ENCODE measurements at regions not wholly inside any gene's neighbourhood (a gene's known extent, or its start where the extent isn't known, plus 50 kb on each side); places are given as distances from the start of the nearest gene placed in this dataset.
"Not testable (repeated sequence)": the region's sequence is repeated elsewhere in the genome, so short reads cannot be mapped to it uniquely, and the experiment has no call there.

GRCh38 chr3:109480014-109480413 lies 142.7 kb upstream of the DPPA4 start:
- intact Hi-C loops (cut with micrococcal nuclease): no loop called here
- CTCF ChIA-PET: no interaction called here

DNA sequence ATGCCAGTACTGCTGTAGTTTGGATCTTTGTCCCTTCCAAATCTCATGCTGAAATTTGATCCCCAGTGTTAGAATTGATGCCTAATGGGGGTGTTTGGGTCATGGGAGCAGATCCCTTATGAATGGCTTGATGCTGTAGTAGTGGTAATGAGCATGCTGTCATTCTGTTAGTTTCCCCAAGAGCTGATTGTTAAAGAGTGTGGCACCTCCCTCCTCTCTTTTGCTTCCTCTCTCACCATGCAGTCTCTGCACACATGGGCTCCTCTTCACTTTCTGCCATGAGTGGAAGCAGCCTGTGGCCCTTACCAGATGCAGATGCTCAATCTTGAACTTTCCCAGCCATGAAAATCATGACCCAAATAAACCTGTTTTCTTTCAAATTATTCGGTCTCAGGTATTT lies 141.3 kb upstream of the DPPA4 start:
- DNase-seq: no peak
- H3K27ac Mint-ChIP-seq: no peak overlapping the region
- intact Hi-C loops (cut with micrococcal nuclease): no loop called here
- H3K27me3 Mint-ChIP-seq (ENCODE audit: low read depth): peaks cover 2% of the 10 kb centered on the region
- CTCF ChIA-PET: no interaction called here
- H3K4me1 Mint-ChIP-seq (ENCODE audit: low read depth): no peaks in the 10 kb centered on the region
- H3K9me3 Mint-ChIP-seq: peaks cover 2% of the 10 kb centered on the region
- no peaks in the 10 kb centered on the region for H3K36me3 Mint-ChIP-seq (ENCODE audit: low read depth)
- H3K4me3 Mint-ChIP-seq: no peak overlapping the region

More at GRCh38 chr3:109480014-109480413, 142.7 kb upstream of the DPPA4 start:
- DNase-seq: no peak
- Mint-ChIP-seq H3K27ac (no peak overlapping the region), H3K9me3 (no peaks in the 10 kb centered on the region), H3K4me3 (no peak overlapping the region), H3K36me3 (ENCODE audit: low read depth) (no peaks in the 10 kb centered on the region), H3K27me3 (ENCODE audit: low read depth) (peaks cover 2% of the 10 kb centered on the region), H3K4me1 (ENCODE audit: low read depth) (no peaks in the 10 kb centered on the region)

GRCh38 chr3:109460961-109461360 lies 123.6 kb upstream of the DPPA4 start:
- Mint-ChIP-seq H3K9me3 (peaks cover 3% of the 10 kb centered on the region), H3K4me3 (no peak overlapping the region), H3K36me3 (ENCODE audit: low read depth) (no peaks in the 10 kb centered on the region), H3K27ac (no peak overlapping the region), H3K27me3 (ENCODE audit: low read depth) (peaks cover 8% of the 10 kb centered on the region), H3K4me1 (ENCODE audit: low read depth) (no peaks in the 10 kb centered on the region)
- intact Hi-C loops (cut with micrococcal nuclease): no loop called here
- no peak for DNase-seq
- CTCF ChIA-PET: no interaction called here

DNA sequence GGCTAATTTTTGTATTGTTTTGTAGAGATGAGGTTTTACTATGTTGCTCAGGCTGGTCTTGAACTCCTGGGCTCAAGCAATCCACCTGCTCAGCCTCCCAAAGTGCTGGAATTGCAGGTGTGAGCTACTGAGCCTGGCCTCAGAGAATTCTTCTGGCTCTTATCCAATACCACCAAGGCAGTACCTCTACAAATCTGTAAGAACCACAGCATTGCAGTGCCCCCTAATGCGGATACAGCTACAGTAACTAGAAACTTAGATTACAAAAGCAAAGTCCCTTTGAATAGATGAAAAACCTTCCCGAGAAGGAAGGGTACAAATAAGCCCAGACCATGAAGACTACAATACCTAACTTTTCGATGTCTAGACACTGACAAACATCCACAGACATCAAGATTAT lies 107.9 kb upstream of the DPPA4 start:
- CTCF ChIA-PET: no interaction called here
- Mint-ChIP-seq H3K36me3 (ENCODE audit: low read depth) (no peaks in the 10 kb centered on the region), H3K4me3 (no peak overlapping the region), H3K9me3 (peaks cover 12% of the 10 kb centered on the region), H3K27ac (no peak overlapping the region), H3K27me3 (ENCODE audit: low read depth) (no peaks in the 10 kb centered on the region), H3K4me1 (ENCODE audit: low read depth) (no peaks in the 10 kb centered on the region)
- intact Hi-C loops (cut with micrococcal nuclease): no loop called here
- DNase-seq: no peak

GRCh38 chr3:109442531-109442930 lies 105.2 kb upstream of the DPPA4 start:
- intact Hi-C loops (cut with micrococcal nuclease): no loop called here
- DNase-seq: no peak
- Mint-ChIP-seq H3K9me3 (peaks cover 12% of the 10 kb centered on the region), H3K4me1 (ENCODE audit: low read depth) (no peaks in the 10 kb centered on the region), H3K27me3 (ENCODE audit: low read depth) (no peaks in the 10 kb centered on the region), H3K27ac (no peak overlapping the region), H3K4me3 (no peak overlapping the region), H3K36me3 (ENCODE audit: low read depth) (no peaks in the 10 kb centered on the region)
- CTCF ChIA-PET: no interaction called here

- CTCF ChIA-PET: no interaction called here
- DNase-seq: no peak
- H3K27ac Mint-ChIP-seq: no peak overlapping the region
- no peaks in the 10 kb centered on the region for H3K9me3 Mint-ChIP-seq
- H3K4me1 Mint-ChIP-seq (ENCODE audit: low read depth): no peaks in the 10 kb centered on the region
- H3K27me3 Mint-ChIP-seq (ENCODE audit: low read depth): no peaks in the 10 kb centered on the region
- no peaks in the 10 kb centered on the region for H3K36me3 Mint-ChIP-seq (ENCODE audit: low read depth)
- no peak overlapping the region for H3K4me3 Mint-ChIP-seq
- intact Hi-C loops (cut with micrococcal nuclease): no loop called here
These were observed 103.0 kb upstream of the DPPA4 start for GRCh38 chr3:109440353-109440752.

DNA sequence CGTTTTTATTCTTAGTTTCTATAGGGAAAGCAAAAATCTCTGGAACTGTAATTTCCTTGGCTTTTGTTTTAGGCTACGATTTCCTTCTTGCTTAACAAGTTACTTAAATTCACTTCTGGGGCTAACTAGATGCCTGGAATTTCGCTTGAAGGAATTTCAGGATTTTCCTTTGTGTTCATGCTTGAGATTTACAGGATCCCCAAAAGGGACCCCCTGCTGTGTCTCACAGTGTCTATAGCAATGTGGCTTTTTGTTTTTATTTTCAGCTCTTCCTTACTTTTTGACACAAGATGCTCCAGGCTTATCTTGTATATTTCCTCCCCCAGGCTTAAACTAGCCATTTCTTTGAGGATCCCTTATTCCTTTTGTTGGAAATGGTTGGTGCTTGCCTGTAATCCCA lies 95.5 kb upstream of the DPPA4 start:
- H3K9me3 Mint-ChIP-seq: no peaks in the 10 kb centered on the region
- H3K27ac Mint-ChIP-seq: no peak overlapping the region
- no peak overlapping the region for H3K4me3 Mint-ChIP-seq
- no peak for DNase-seq
- intact Hi-C loops (cut with micrococcal nuclease): no loop called here
- CTCF ChIA-PET: no interaction called here
- H3K36me3 Mint-ChIP-seq (ENCODE audit: low read depth): no peaks in the 10 kb centered on the region
- no peaks in the 10 kb centered on the region for H3K4me1 Mint-ChIP-seq (ENCODE audit: low read depth)
- peaks cover 2% of the 10 kb centered on the region for H3K27me3 Mint-ChIP-seq (ENCODE audit: low read depth)

GRCh38 chr3:109430911-109431563 lies 93.7 kb upstream of the DPPA4 start:
- Mint-ChIP-seq H3K9me3 (no peaks in the 10 kb centered on the region), H3K27ac (no peak overlapping the region), H3K4me1 (ENCODE audit: low read depth) (no peaks in the 10 kb centered on the region), H3K27me3 (ENCODE audit: low read depth) (peaks cover 2% of the 10 kb centered on the region), H3K4me3 (no peak overlapping the region), H3K36me3 (ENCODE audit: low read depth) (no peaks in the 10 kb centered on the region)
- intact Hi-C loops (cut with micrococcal nuclease): no loop called here
- CTCF ChIA-PET: no interaction called here
- no peak for DNase-seq

DNA sequence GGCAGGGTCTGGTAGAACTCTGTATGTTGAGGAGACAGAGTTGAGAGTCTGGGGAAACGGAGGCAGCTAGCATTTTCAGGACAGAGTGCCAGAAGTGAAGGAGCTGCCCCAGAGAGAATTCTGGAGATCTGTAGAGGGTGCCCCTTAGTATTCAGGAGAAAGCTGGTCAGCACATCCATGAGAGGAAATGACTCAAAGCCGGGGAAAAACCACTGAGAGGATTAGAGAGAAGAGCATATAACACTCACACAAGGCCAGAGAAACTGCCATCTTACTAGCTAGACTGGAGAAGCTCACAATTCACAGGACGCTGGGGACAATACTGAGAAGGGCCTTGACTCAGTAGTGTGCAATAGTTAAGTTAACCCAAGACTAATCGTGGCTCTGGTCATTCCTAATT lies 75.7 kb upstream of the DPPA4 start:
- Mint-ChIP-seq H3K27ac (no peak overlapping the region), H3K4me1 (ENCODE audit: low read depth) (no peaks in the 10 kb centered on the region), H3K27me3 (ENCODE audit: low read depth) (no peaks in the 10 kb centered on the region), H3K4me3 (no peak overlapping the region), H3K9me3 (peaks cover 4% of the 10 kb centered on the region), H3K36me3 (ENCODE audit: low read depth) (peaks cover 2% of the 10 kb centered on the region)
- CTCF ChIA-PET: no interaction called here
- DNase-seq: no peak
- intact Hi-C loops (cut with micrococcal nuclease): no loop called here

DNA sequence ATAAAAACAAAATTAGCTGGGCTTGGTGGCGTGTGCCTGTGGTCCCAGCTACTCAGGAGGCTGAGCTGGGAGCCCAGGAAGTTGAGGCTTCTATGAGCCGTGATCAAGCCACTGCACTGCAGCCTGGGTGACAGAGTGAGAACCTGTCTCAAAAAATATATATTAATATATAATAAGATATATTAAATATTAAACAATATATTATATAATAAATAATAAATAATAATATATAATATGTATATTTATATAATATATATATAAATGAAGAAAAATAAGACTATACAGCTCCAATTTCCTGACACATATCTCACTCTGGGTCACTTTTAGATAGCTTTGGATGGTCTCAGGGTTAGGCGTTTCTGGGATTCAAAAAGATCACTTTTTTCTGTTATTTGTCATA lies 74.2 kb upstream of the DPPA4 start:
- Mint-ChIP-seq H3K27me3 (ENCODE audit: low read depth) (no peaks in the 10 kb centered on the region), H3K27ac (no peak overlapping the region), H3K4me1 (ENCODE audit: low read depth) (no peaks in the 10 kb centered on the region), H3K4me3 (no peak overlapping the region), H3K9me3 (peaks cover 4% of the 10 kb centered on the region), H3K36me3 (ENCODE audit: low read depth) (peaks cover 2% of the 10 kb centered on the region)
- intact Hi-C loops (cut with micrococcal nuclease): no loop called here
- DNase-seq: no peak
- CTCF ChIA-PET: no interaction called here

- CTCF ChIA-PET: no interaction called here
- Mint-ChIP-seq H3K27me3 (ENCODE audit: low read depth) (no peaks in the 10 kb centered on the region), H3K27ac (no peak overlapping the region), H3K4me1 (ENCODE audit: low read depth) (no peaks in the 10 kb centered on the region), H3K9me3 (no peaks in the 10 kb centered on the region), H3K4me3 (no peak overlapping the region), H3K36me3 (ENCODE audit: low read depth) (no peaks in the 10 kb centered on the region)
- intact Hi-C loops (cut with micrococcal nuclease): no loop called here
- no peak for DNase-seq
These were observed 59.5 kb upstream of the DPPA4 start for GRCh38 chr3:109396806-109397205.

DNA sequence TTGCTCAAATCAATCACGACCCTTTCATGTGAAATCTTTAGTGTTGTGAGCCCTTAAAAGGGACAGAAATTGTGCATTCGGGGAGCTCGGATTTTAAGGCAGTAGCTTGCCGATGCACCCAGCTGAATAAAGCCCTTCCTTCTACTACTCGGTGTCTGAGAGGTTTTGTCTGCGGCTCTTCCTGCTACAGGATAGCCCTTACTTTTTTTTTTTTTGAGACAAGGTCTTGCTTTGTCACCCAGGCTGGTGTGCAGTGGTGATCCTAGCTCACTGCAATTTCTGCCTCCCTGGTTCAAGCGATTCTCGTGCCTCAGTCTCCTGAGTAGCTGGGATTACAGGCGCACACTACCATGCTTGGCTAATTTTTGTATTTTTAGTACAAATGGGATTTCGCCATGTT lies 56.4 kb upstream of the DPPA4 start:
- H3K27ac Mint-ChIP-seq; H3K9me3 Mint-ChIP-seq; DNase-seq; H3K27me3 Mint-ChIP-seq (ENCODE audit: low read depth); H3K4me1 Mint-ChIP-seq (ENCODE audit: low read depth); H3K4me3 Mint-ChIP-seq; intact Hi-C loops (cut with micrococcal nuclease); CTCF ChIA-PET; H3K36me3 Mint-ChIP-seq (ENCODE audit: low read depth): not testable (repeated sequence)

- Mint-ChIP-seq H3K4me3 (no peak overlapping the region), H3K27ac (no peak overlapping the region), H3K27me3 (ENCODE audit: low read depth) (peaks cover 3% of the 10 kb centered on the region), H3K4me1 (ENCODE audit: low read depth) (no peaks in the 10 kb centered on the region), H3K9me3 (no peaks in the 10 kb centered on the region), H3K36me3 (ENCODE audit: low read depth) (no peaks in the 10 kb centered on the region)
- intact Hi-C loops (cut with micrococcal nuclease): no loop called here
- CTCF ChIA-PET: interaction anchor here (1.4 kb wide), 1 partner anchor 369 kb away, joined by 3 read pairs; no protein-coding TSS in a partner anchor
- DNase-seq: no peak
These were observed 54.9 kb upstream of the DPPA4 start for GRCh38 chr3:109392293-109392692.

GRCh38 chr3:109387621-109388020 lies 50.3 kb upstream of the DPPA4 start:
- Mint-ChIP-seq H3K4me3 (no peak overlapping the region), H3K9me3 (no peaks in the 10 kb centered on the region), H3K27ac (no peak overlapping the region), H3K36me3 (ENCODE audit: low read depth) (no peaks in the 10 kb centered on the region), H3K4me1 (ENCODE audit: low read depth) (no peaks in the 10 kb centered on the region), H3K27me3 (ENCODE audit: low read depth) (peaks cover 3% of the 10 kb centered on the region)
- CTCF ChIA-PET: no interaction called here
- DNase-seq: no peak
- intact Hi-C loops (cut with micrococcal nuclease): no loop called here

Data from activated naive CD4-positive, alpha-beta T cell treated with anti-CD3 and anti-CD28 coated beads for 36 hours (primary cell).